WTC11 (cell line): ENCODE measurements at regions not wholly inside any gene's neighbourhood (a gene's known extent, or its start where the extent isn't known, plus 50 kb on each side); places are given as distances from the start of the nearest gene placed in this dataset.

Experiments used
- GRHL2 ChIP-seq: fragments of 250-450 bp; sonication (Bioruptor Pico); IDR thresholded peaks from 2 replicates; pipeline ENCODE4 v1.8.0; 2022; ENCODE audit warnings: mild to moderate bottlenecking, moderate library complexity; ENCODE audit not compliant: insufficient replicate concordance, severe bottlenecking
- NFYB ChIP-seq: sonication (generic); formaldehyde crosslinking; conservative IDR thresholded peaks from 2 replicates; pipeline ENCODE4 v1.8.0; 2022; ENCODE audit warnings: low read depth, missing genetic modification reagents
- NR1H2 ChIP-seq: sonication (generic); formaldehyde crosslinking; IDR thresholded peaks from 2 replicates; pipeline ENCODE4 v1.9.0; 2021; ENCODE audit warnings: mild to moderate bottlenecking, moderate library complexity, missing genetic modification reagents
- SMAD3 ChIP-seq: sonication (generic); formaldehyde crosslinking; IDR thresholded peaks from 2 replicates; pipeline ENCODE4 v1.8.0; 2022; ENCODE audit warnings: missing genetic modification reagents, mild to moderate bottlenecking, borderline replicate concordance
- TP53 ChIP-seq: sonication (generic); formaldehyde crosslinking; IDR thresholded peaks from 2 replicates; pipeline ENCODE4 v1.8.1; 2023; ENCODE audit warnings: mild to moderate bottlenecking, missing genetic modification reagents
- TF ChIP-seq, protein P1 (sequence below): fragments of 200-600 bp; IDR thresholded peaks from 2 replicates; pipeline ENCODE4 v1.8.0; 2022; ENCODE audit warnings: antibody characterized with exemption
- TF ChIP-seq, protein P2 (sequence below): sonication (generic); formaldehyde crosslinking; IDR thresholded peaks from 2 replicates; pipeline ENCODE4 v1.8.1; 2023; ENCODE audit warnings: mild to moderate bottlenecking, missing genetic modification reagents, moderate library complexity

DNA sequence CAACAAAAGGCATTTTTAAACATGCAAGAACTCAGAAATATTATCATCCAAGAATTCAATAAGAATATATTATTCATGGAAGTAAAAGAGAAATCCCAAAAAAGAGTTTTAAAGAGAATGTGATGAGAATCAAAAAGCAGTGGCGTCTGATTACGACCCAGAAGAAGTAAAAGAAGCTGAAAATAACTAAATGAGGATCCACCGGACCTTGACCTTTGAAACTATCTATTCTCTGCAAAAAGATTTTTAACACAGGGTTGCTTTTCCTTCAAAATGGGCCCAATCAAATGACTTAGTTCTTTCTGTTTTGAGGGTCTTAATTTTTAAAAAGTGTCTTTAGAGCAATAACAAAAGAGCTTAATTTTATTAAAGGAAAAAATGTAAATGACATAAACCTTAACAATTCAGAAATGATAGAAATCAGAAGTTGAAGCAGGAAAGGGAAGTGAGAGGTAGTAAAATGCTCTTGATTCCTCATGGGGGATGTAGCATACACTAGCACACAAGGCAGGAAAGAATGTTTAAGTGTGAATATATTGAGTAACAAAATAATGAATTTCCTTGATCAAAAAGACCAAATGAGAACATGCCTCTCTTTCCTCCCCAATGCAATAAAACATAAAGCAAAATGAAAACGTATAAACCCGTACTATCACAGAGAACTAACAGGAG, 223.1 kb upstream of the PRDM1 start:
- TF ChIP-seq, protein P1, sequence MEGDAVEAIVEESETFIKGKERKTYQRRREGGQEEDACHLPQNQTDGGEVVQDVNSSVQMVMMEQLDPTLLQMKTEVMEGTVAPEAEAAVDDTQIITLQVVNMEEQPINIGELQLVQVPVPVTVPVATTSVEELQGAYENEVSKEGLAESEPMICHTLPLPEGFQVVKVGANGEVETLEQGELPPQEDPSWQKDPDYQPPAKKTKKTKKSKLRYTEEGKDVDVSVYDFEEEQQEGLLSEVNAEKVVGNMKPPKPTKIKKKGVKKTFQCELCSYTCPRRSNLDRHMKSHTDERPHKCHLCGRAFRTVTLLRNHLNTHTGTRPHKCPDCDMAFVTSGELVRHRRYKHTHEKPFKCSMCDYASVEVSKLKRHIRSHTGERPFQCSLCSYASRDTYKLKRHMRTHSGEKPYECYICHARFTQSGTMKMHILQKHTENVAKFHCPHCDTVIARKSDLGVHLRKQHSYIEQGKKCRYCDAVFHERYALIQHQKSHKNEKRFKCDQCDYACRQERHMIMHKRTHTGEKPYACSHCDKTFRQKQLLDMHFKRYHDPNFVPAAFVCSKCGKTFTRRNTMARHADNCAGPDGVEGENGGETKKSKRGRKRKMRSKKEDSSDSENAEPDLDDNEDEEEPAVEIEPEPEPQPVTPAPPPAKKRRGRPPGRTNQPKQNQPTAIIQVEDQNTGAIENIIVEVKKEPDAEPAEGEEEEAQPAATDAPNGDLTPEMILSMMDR = no peak
- TF ChIP-seq NR1H2 (CRISPR knock-in tag) (no peak), GRHL2 (no peak), SMAD3 (CRISPR knock-in tag) (no peak), TP53 (no peak), NFYB (CRISPR knock-in tag) (no peak)
- TF ChIP-seq, protein P2, sequence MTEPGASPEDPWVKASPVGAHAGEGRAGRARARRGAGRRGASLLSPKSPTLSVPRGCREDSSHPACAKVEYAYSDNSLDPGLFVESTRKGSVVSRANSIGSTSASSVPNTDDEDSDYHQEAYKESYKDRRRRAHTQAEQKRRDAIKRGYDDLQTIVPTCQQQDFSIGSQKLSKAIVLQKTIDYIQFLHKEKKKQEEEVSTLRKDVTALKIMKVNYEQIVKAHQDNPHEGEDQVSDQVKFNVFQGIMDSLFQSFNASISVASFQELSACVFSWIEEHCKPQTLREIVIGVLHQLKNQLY (CRISPR knock-in tag) = no peak
